Ureter (tissue), 1 donor: ENCODE measurements at regions not wholly inside any gene's neighbourhood (a gene's known extent, or its start where the extent isn't known, plus 50 kb on each side); places are given as distances from the start of the nearest gene placed in this dataset.
"Not testable (repeated sequence)": the region's sequence is repeated elsewhere in the genome, so short reads cannot be mapped to it uniquely, and the experiment has no call there.

Source experiments
- DNase-seq: peaks from one replicate; pipeline ENCODE4 v3.0.0-alpha.2; 2020; ENCODE audit warnings: low spot score
- donor health status: DM: yes; HTN: yes; CAD: no.

GRCh38 chr4:159736411-159736810, 633.5 kb downstream of the RAPGEF2 start:
- no peak for DNase-seq

DNA sequence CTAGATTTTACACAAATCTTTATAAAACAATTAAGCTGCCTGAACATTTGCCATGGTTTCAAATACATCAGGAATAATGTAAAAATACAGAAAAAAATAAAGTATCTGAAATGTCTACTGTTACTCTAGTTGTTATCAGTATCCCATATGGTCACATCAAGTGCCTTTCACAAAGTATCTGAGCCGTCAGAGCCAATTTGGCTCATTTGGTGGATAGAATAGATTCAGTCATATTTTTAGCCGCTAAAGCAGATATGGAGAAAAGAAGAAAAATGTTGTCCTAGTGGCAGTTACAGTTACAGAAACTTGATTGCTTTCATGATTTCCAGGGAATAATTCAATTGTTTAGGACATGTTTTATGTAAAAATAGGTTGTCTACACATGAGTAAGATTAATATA, 641.1 kb downstream of the RAPGEF2 start:
- DNase-seq = no peak

DNA sequence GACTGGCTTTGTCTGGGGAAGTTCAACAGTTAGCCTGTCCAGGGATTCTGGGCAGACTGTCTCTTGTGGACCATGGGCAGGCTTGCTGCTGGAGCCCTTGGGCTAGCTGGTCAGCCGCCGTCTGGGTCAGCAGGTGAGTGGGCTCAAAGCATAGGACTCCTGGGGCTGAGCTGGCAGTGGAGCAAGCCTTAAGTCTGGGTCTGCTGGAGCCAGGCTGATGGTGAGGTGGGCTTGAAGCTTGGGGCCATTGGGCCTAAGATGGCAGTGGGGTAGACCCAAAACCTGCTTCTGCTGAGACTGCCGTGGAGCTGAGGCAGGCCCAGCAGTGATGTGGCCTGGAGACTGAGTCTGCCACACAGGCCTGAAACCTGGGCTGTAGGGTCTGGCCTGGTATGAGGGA, 645.1 kb downstream of the RAPGEF2 start:
- no peak for DNase-seq

DNA sequence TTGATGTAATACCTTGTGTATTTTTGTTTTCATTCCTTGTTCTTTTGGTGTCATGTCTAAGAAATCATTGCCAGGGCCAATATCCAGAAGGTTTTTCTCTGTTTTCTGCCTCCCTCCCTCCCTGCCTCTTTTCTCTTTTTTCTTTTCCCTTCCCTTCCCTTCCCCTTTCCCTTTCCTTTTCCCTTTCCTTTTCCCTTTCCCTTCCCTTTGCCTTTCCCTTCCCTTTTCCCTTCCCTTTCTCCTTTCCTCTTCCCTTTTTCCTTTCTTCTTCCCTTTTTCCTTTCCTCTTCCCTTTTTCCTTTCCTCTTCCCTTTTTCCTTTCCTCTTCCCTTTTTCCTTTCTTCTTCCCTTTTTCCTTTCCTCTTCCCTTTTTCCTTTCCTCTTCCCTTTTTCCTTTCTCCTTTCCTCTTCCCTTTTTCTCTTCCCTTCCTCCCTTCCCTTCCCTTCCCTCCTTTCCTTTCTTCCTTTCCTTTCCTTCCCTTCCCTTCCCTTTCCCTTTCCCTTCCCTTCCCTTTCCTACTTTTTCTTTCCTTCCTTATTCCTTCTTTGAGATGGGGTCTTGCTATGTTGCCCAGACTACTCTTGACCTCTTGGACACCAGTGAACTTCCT, 646.1 kb downstream of the RAPGEF2 start:
- DNase-seq = no peak

GRCh38 chr4:159757499-159757898, 654.6 kb downstream of the RAPGEF2 start:
- no peak for DNase-seq

GRCh38 chr4:159758061-159758460, 655.2 kb downstream of the RAPGEF2 start:
- no peak for DNase-seq

- no peak for DNase-seq
Measured at GRCh38 chr4:159762672-159763071, 659.8 kb downstream of the RAPGEF2 start.

DNA sequence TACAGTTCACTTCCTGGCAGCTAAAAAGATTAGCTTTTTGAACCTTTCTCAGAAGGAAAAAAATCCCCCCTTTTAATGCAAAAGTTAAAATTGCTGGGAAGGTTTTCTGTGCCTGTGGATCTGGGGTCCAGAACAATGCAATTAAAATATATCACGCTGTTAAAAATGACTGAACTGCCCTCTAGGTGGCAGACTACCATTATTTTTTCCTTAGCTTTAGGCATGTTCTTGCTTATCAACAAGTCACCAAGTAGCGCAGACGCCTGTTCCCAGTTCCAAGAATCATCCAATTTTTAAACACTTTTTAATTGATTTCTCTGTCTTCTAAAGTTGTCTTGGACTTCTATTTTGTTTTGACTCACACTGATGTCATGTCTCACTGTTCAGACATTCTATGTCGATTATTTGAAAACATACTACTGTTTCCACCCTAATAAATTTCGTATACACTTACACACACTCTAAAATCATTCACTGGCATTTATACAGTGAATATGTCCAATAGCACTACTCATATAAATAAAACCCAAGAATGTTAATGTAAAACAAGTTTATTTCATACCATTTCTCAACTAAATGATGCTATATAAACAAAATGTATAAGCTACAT, 661.6 kb downstream of the RAPGEF2 start:
- DNase-seq = no peak

DNA sequence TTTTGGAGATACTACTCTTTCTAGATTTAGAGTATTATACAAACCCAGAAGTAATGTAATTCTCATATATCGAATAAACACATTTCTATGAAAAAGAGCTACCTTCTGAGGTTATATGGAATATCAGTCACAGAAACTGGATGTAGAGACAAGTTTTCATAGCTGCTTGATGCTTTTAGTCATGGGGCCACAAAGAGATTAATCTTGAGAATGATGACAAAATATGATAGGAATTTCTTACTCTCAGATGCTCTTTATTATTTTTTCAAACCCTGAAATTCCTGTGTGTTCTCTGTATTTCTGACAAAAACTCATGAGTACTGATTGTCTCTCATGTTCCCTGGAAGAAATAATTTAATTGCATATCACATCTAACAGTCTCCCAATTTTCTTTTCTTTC, 662.5 kb downstream of the RAPGEF2 start:
- DNase-seq = no peak

DNA sequence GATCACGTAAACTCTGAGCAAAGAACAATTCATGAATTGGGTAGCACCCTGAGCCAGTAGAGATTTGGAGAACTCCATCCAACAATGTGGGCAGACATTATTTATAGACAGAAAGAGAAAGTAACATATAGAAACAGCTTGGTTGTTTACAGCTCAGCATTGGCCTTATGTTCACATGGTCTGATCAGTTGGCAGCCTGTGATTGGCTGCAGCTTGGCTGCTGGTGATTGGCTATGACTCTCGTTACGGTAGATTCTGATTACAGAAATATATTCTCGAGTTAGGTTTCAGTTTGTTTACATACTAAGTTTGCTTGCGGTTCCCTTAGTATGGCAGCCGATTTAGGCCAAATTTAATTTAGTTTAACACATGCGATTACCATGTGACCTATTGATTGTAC, 663.4 kb downstream of the RAPGEF2 start:
- DNase-seq = no peak

DNA sequence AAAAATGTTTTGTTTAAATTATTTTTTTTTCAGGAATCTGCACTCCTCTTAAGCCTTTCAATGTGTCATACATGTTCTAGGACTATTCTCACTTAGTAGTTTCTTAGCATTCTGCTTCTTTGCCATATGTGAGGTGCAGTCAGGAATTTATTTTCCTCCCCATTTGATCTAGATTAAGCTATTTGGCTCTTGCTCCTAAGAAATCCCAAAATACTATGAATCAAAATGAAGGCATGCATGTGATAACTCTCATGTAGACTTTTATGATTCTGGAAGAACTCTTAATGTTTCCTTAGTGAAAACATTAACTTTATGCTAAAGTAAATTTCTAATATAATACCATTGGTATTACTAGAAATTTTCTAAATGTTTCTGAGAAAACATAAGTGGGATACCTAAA, 664.5 kb downstream of the RAPGEF2 start:
- DNase-seq = no peak

GRCh38 chr4:159768016-159768415, 665.1 kb downstream of the RAPGEF2 start:
- no peak for DNase-seq

GRCh38 chr4:159770401-159770800, 667.5 kb downstream of the RAPGEF2 start:
- DNase-seq = no peak

- DNase-seq = no peak
Measured at GRCh38 chr4:159770969-159771368, 668.1 kb downstream of the RAPGEF2 start.

GRCh38 chr4:159776961-159777360, 674.1 kb downstream of the RAPGEF2 start:
- no peak for DNase-seq

DNA sequence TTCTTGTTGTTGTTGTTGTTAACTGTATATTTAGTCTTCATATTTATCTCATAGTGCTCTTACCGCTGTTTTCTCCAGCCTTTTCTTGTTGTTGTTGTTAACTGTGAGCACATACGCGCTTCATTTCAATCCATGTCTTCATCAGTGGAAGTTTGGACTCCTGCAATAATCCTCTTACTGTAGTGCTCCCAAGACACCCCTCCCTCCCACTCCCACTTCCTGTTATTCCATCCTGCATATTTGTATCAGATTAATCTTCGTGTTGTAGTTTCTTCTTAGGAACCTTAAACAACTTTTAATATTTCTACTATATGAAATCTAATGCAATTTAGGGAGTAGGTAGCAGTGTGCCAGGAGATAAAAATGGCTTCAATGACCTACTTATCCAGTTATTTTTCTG, 674.8 kb downstream of the RAPGEF2 start:
- DNase-seq = no peak

DNA sequence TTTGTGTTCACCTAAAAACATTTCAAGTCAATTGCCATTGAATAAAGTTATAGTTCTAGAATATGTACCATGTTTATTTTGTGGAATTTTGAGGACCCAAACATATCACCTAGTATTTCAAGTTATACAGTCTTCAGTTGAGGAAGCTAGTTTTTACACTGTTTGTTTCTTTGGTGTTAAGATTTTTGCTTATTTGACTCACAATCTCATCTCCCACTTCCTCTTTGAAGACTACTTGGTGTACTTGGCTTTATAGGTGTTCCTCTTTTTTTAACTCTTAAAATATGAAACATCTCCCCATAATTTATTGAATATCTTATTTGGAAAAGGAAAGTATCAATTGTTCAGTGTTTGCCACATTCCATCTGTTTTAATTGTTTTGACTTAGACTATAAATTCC, 675.4 kb downstream of the RAPGEF2 start:
- DNase-seq = no peak

DNA sequence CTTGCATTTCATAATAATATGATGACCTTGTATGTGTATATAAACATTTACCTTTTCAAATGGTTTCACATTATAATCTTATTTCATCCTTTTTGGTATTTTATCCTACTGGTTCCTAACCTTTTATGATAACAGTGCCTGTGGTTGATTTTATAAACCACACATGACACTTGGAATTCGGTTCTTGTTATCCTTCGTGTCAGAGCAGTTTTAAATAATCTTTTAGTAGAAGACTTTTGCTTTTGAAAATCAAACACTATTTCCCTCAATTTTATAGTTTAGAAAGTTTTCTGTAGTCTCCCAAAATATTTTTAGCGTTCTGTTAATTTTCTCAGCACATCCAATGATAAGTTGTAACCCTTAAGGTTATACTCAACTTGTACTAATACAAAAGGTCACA, 676.8 kb downstream of the RAPGEF2 start:
- DNase-seq = no peak

DNA sequence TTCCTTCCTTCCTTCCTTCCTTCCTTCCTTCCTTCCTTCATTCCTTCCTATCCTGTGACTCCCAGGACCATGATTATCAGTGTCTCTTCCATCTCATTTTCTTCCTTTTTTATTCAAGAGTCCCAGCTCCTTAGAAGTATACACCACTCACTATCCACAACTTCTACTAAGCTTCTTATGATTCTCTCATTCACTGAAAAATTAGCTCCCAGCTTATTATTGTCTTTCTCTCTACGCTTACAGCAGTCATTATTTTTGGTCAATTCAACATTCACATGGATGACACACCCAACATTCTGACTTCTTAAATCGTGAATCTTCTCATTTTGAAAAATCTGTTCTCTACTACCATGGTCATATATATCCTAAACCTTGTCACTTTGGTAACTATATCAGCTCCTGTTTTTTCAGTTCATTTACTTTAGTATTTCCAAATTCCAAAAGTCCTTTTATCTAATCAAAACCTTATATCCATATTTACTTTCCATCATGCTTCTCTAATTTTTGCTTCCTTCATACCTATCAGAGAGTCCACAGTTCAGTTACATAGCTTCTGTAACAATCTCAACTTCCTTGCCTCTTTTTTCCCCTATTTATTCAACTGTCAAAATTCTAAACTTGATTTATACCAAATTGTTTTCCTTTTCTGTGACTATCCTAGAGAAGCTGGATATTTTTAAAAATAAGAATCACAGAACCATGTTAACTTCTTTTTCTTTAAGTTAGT, 677.5 kb downstream of the RAPGEF2 start:
- no peak for DNase-seq

DNA sequence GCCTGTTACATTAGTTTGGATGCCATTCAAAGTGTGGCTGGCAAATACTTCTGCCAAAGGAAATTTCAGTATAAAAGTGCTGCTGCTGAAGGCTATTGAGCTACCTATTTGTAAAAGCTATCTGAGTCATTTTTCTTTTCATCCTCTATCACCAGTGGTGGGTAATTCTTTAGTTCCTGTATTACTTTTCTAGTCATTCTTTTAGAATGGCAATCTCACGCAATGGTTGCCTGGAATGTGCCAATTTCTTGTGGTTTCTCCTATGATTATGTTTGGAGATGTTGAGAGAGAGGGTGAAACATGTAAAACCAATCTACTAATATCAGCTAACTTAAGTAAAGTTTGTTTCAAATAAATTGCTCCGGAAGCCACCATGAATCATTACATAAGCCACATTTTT, 685.0 kb downstream of the RAPGEF2 start:
- DNase-seq = no peak

DNA sequence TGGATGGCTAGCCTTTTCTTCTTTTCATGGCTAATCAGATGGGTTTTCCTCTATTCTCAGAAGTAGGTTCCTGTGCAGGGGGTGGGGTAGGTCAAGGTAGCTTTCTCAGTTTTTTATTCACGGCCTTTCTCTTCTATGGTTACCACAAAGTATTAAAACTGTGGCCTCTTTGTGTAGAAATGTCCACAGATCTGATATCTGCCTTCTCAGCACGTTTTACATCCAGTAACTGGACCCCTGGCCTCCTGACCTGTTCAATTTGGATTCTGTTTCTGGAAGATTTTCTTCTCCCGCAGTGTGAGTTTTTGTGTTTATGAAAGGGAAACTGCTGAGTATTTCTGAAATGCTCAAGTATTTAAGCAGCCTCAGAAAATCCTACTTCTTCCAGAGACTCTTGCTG, 688.5 kb downstream of the RAPGEF2 start:
- no peak for DNase-seq

DNA sequence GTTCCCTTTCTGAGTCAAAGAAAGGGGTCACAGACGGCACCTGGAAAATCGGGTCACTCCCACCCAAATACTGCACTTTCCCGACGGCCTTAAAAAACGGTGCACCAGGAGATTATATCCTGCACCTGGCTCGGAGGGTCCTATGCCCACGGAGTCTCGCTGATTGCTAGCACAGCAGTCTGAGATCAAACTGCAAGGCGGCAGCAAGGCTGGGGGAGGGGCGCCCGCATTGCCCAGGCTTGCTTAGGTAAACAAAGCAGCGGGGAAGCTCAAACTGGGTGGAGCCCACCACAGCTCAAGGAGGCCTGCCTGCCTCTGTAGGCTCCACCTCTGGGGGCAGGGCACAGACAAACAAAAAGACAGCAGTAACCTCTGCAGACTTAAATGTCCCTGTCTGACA, 701.7 kb downstream of the RAPGEF2 start:
- DNase-seq = not testable (repeated sequence)

- no peak for DNase-seq
Measured at GRCh38 chr4:159823743-159824142, 720.9 kb downstream of the RAPGEF2 start.
